Activated T-cell treated with anti-CD3 and anti-CD28 coated beads, Interleukin-2, amount 50 U/mL, for 24 hours (primary cell): ENCODE measurements at regions not wholly inside any gene's neighbourhood (a gene's known extent, or its start where the extent isn't known, plus 50 kb on each side); places are given as distances from the start of the nearest gene placed in this dataset.
"Not testable (repeated sequence)": the region's sequence is repeated elsewhere in the genome, so short reads cannot be mapped to it uniquely, and the experiment has no call there.

ENCODE experiments used
- DNase-seq: peaks from one replicate; pipeline ENCODE4 v3.0.0-alpha.2; 2020
- H3K27ac Mint-ChIP-seq: 2 replicates; pipeline ENCODE4 v1.8.0; 2020; ENCODE audit warnings: mild to moderate bottlenecking, mixed read lengths
- H3K27me3 Mint-ChIP-seq: 2 replicates; pipeline ENCODE4 v1.8.0; 2020; ENCODE audit warnings: mixed read lengths
- H3K36me3 Mint-ChIP-seq: 2 replicates; pipeline ENCODE4 v1.8.0; 2020; ENCODE audit warnings: low read depth, mixed read lengths
- H3K4me1 Mint-ChIP-seq: 2 replicates; pipeline ENCODE4 v1.8.0; 2020; ENCODE audit warnings: low read depth, mixed read lengths
- H3K4me3 Mint-ChIP-seq: 2 replicates; pipeline ENCODE4 v1.8.0; 2020; ENCODE audit warnings: mild to moderate bottlenecking, moderate library complexity, mixed read lengths
- H3K9me3 Mint-ChIP-seq: 2 replicates; pipeline ENCODE4 v1.8.0; 2020; ENCODE audit warnings: mixed read lengths

- H3K4me3 Mint-ChIP-seq = not testable (repeated sequence)
Measured at GRCh38 chr12:39699079-39699478, 79.5 kb upstream of the ABCD2 start.

GRCh38 chr12:39697108-39697507 lies 77.5 kb upstream of the ABCD2 start:
- H3K4me3 Mint-ChIP-seq = no peak overlapping the region
- peaks cover 5% of the 10 kb centered on the region for H3K9me3 Mint-ChIP-seq
- no peaks in the 10 kb centered on the region for H3K27me3 Mint-ChIP-seq
- no peak overlapping the region for H3K27ac Mint-ChIP-seq
- H3K4me1 Mint-ChIP-seq = no peaks in the 10 kb centered on the region
- no peaks in the 10 kb centered on the region for H3K36me3 Mint-ChIP-seq
- DNase-seq = no peak

More at GRCh38 chr12:39699079-39699478, 79.5 kb upstream of the ABCD2 start:
- not testable (repeated sequence) for H3K9me3 Mint-ChIP-seq, H3K4me1 Mint-ChIP-seq, H3K27me3 Mint-ChIP-seq, H3K36me3 Mint-ChIP-seq, H3K27ac Mint-ChIP-seq, DNase-seq

GRCh38 chr12:39692258-39692853 lies 72.8 kb upstream of the ABCD2 start:
- peaks cover 5% of the 10 kb centered on the region for H3K4me1 Mint-ChIP-seq
- H3K9me3 Mint-ChIP-seq = no peaks in the 10 kb centered on the region
- H3K36me3 Mint-ChIP-seq = no peaks in the 10 kb centered on the region
- no peaks in the 10 kb centered on the region for H3K27me3 Mint-ChIP-seq
- H3K27ac Mint-ChIP-seq = no peak overlapping the region
- no peak overlapping the region for H3K4me3 Mint-ChIP-seq
- no peak for DNase-seq

- no peak overlapping the region for H3K4me3 Mint-ChIP-seq
- DNase-seq = peak; percentile 25
- peaks cover 35% of the 10 kb centered on the region for H3K4me1 Mint-ChIP-seq
- no peaks in the 10 kb centered on the region for H3K9me3 Mint-ChIP-seq
- no peaks in the 10 kb centered on the region for H3K27me3 Mint-ChIP-seq
- H3K27ac Mint-ChIP-seq = no peak overlapping the region
- H3K36me3 Mint-ChIP-seq = no peaks in the 10 kb centered on the region
Measured at GRCh38 chr12:39685854-39686657, 66.5 kb upstream of the ABCD2 start.

GRCh38 chr12:39682689-39683477 lies 63.3 kb upstream of the ABCD2 start:
- Mint-ChIP-seq H3K36me3 (peaks cover 4% of the 10 kb centered on the region), H3K27ac (peak overlapping the region; percentile 72), H3K27me3 (no peaks in the 10 kb centered on the region), H3K4me3 (peak overlapping the region; percentile 62), H3K9me3 (peaks cover 20% of the 10 kb centered on the region), H3K4me1 (peaks cover 35% of the 10 kb centered on the region)
- DNase-seq = no peak

- H3K4me3 Mint-ChIP-seq = no peak overlapping the region
- peaks cover 27% of the 10 kb centered on the region for H3K4me1 Mint-ChIP-seq
- no peak for DNase-seq
- H3K27me3 Mint-ChIP-seq = no peaks in the 10 kb centered on the region
- H3K27ac Mint-ChIP-seq = no peak overlapping the region
- peaks cover 43% of the 10 kb centered on the region for H3K9me3 Mint-ChIP-seq
- H3K36me3 Mint-ChIP-seq = peaks cover 13% of the 10 kb centered on the region
Measured at GRCh38 chr12:39675263-39675662, 55.7 kb upstream of the ABCD2 start.

GRCh38 chr12:39672976-39673375 lies 53.4 kb upstream of the ABCD2 start:
- Mint-ChIP-seq H3K4me1 (peaks cover 41% of the 10 kb centered on the region), H3K27ac (no peak overlapping the region), H3K36me3 (peaks cover 16% of the 10 kb centered on the region), H3K9me3 (peaks cover 36% of the 10 kb centered on the region), H3K27me3 (no peaks in the 10 kb centered on the region), H3K4me3 (no peak overlapping the region)
- DNase-seq = no peak

GRCh38 chr12:39671898-39672875 lies 52.6 kb upstream of the ABCD2 start:
- Mint-ChIP-seq H3K36me3 (peaks cover 20% of the 10 kb centered on the region), H3K27ac (no peak overlapping the region), H3K4me1 (peaks cover 41% of the 10 kb centered on the region), H3K27me3 (no peaks in the 10 kb centered on the region), H3K9me3 (peaks cover 29% of the 10 kb centered on the region), H3K4me3 (no peak overlapping the region)
- DNase-seq = peak; percentile 24

GRCh38 chr12:39669539-39669938 lies 49.9 kb upstream of the ABCD2 start:
- not testable (repeated sequence) for DNase-seq, H3K27me3 Mint-ChIP-seq, H3K4me3 Mint-ChIP-seq
- Mint-ChIP-seq H3K4me1 (peaks cover 36% of the 10 kb centered on the region), H3K9me3 (peaks cover 26% of the 10 kb centered on the region), H3K27ac (peak overlapping the region; percentile 66), H3K36me3 (peaks cover 20% of the 10 kb centered on the region)
